ENCODE measurements at regions not wholly inside any gene's neighbourhood (a gene's known extent, or its start where the extent isn't known, plus 50 kb on each side); places are given as distances from the start of the nearest gene placed in this dataset.

DNA sequence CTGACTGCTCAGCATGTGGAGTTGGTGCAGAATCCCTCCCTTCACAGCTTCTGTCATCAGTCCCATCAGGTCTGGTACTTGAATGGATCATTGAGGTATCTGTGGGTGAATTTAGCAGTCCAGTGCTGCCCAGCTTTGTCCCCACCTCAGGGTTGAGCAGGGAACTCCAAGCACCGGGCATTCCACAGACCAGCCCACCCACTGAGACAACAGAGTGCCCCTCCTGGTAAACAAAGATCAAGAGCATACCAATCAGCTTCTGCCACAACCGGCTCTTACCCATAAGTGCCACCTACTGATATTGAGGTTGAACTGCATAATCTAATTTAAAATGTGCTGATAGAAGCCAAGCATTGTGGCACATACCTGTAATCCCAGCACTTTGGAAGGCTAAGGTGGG, 57.1 kb upstream of the FXR1 start:
- TF ChIP-seq ARNTL (CRISPR knock-in tag; IDR thresholded peaks at IDR 0.05; ENCODE audit: borderline replicate concordance, low read depth) (no peak), ISL1 (CRISPR knock-in tag; IDR thresholded peaks at IDR 0.05) (no peak), GLIS3 (CRISPR knock-in tag; IDR thresholded peaks at IDR 0.05) (no peak), ZFP3 (CRISPR knock-in tag; IDR thresholded peaks at IDR 0.05) (no peak), RARB (CRISPR knock-in tag; IDR thresholded peaks at IDR 0.05) (no peak), BACH2 (CRISPR knock-in tag; IDR thresholded peaks at IDR 0.05; ENCODE audit: borderline replicate concordance) (no peak)
- TF ChIP-seq, protein P1, sequence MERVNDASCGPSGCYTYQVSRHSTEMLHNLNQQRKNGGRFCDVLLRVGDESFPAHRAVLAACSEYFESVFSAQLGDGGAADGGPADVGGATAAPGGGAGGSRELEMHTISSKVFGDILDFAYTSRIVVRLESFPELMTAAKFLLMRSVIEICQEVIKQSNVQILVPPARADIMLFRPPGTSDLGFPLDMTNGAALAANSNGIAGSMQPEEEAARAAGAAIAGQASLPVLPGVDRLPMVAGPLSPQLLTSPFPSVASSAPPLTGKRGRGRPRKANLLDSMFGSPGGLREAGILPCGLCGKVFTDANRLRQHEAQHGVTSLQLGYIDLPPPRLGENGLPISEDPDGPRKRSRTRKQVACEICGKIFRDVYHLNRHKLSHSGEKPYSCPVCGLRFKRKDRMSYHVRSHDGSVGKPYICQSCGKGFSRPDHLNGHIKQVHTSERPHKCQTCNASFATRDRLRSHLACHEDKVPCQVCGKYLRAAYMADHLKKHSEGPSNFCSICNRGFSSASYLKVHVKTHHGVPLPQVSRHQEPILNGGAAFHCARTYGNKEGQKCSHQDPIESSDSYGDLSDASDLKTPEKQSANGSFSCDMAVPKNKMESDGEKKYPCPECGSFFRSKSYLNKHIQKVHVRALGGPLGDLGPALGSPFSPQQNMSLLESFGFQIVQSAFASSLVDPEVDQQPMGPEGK (CRISPR knock-in tag; IDR thresholded peaks at IDR 0.05; ENCODE audit: borderline replicate concordance): no peak

Measured in SK-N-SH treated with all-trans-retinoic acid at 6 μM for 48 hours (cell line).